Body of pancreas (tissue), 4 donors: ENCODE measurements at regions not wholly inside any gene's neighbourhood (a gene's known extent, or its start where the extent isn't known, plus 50 kb on each side); places are given as distances from the start of the nearest gene placed in this dataset.

Experiments used
- POLR2A ChIP-seq, 3 donors: fragments of 450-650 bp; IDR thresholded peaks; one replicate each; pipeline ENCODE4 v1.6.1; 2016; ENCODE audit warnings: antibody characterized with exemption in 3 of 3, mild to moderate bottlenecking in 2 of 3
- TF ChIP-seq, protein P1 (sequence below), 7 experiments: fragments of 450-650 bp in 4 of 7; fragments of 200-600 bp in 3 of 7; sonication (generic) in 3 of 7; IDR thresholded peaks; one replicate each; pipeline ENCODE4 v1.5.1; 2016 to 2019; ENCODE audit warnings: antibody characterized with exemption in 7 of 7

DNA sequence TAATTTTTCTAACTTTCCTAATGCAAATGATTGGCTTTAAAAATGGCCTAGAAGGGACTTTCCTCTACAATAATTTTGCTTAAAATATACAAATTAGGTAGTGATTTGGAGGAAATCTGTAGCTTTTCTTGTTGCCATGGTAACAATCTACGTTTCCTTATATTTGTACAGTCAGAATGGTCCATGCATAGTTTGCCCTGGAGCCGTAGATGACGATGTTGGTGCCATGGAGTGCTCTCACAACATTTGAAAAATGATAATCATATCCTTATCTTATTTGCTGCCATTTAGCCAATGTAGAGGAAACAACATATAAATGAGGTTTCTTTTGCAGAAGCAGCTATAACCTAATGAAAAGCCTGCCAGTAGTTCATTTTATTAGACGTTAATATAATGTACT, 89.0 kb upstream of the NMU start:
- TF ChIP-seq, protein P1, sequence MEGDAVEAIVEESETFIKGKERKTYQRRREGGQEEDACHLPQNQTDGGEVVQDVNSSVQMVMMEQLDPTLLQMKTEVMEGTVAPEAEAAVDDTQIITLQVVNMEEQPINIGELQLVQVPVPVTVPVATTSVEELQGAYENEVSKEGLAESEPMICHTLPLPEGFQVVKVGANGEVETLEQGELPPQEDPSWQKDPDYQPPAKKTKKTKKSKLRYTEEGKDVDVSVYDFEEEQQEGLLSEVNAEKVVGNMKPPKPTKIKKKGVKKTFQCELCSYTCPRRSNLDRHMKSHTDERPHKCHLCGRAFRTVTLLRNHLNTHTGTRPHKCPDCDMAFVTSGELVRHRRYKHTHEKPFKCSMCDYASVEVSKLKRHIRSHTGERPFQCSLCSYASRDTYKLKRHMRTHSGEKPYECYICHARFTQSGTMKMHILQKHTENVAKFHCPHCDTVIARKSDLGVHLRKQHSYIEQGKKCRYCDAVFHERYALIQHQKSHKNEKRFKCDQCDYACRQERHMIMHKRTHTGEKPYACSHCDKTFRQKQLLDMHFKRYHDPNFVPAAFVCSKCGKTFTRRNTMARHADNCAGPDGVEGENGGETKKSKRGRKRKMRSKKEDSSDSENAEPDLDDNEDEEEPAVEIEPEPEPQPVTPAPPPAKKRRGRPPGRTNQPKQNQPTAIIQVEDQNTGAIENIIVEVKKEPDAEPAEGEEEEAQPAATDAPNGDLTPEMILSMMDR (IDR thresholded peaks at IDR 0.05), result no peak
- TF ChIP-seq POLR2A (IDR thresholded peaks at IDR 0.05), result no peak
